ENCODE measurements at regions not wholly inside any gene's neighbourhood (a gene's known extent, or its start where the extent isn't known, plus 50 kb on each side); places are given as distances from the start of the nearest gene placed in this dataset.

- Histone ChIP-seq H3K36me3 (ENCODE audit: control insufficient read depth in 4 of 4, insufficient read depth in 3 of 4, low read depth in 1 of 4, low read length in 3 of 4) (no peaks in the 10 kb centered on the region), H3K27me3 (ENCODE audit: control insufficient read depth in 4 of 4, insufficient read depth in 4 of 4, low read length in 3 of 4) (no peaks in the 10 kb centered on the region), H3K4me1 (ENCODE audit: control insufficient read depth in 4 of 4, insufficient read depth in 4 of 4, low read length in 3 of 4) (no peaks in the 10 kb centered on the region), H3K9me3 (ENCODE audit: control insufficient read depth in 4 of 4, low read length in 3 of 4) (no peaks in the 10 kb centered on the region), H3K9ac (ENCODE audit: low read depth in 1 of 2, low read length in 2 of 2) (no peak overlapping the region), H3K27ac (ENCODE audit: low read depth in 1 of 2, low read length in 2 of 2) (no peak overlapping the region), H3K4me3 (ENCODE audit: low read depth in 1 of 3, low read length in 3 of 3) (no peak overlapping the region)
- WGBS, result 63% methylated on average over 6 of the region's 6 CpGs
- no peak for DNase-seq (ENCODE audit: low spot score)
- no peak for TF ChIP-seq RAD21 (IDR thresholded peaks at IDR 0.05)
- TF ChIP-seq SP1 (IDR thresholded peaks at IDR 0.05), result no peak
- no peak for TF ChIP-seq ZBTB33 (IDR thresholded peaks at IDR 0.05)
- no peak for TF ChIP-seq JUND (IDR thresholded peaks at IDR 0.05)
- TF ChIP-seq, protein P1, sequence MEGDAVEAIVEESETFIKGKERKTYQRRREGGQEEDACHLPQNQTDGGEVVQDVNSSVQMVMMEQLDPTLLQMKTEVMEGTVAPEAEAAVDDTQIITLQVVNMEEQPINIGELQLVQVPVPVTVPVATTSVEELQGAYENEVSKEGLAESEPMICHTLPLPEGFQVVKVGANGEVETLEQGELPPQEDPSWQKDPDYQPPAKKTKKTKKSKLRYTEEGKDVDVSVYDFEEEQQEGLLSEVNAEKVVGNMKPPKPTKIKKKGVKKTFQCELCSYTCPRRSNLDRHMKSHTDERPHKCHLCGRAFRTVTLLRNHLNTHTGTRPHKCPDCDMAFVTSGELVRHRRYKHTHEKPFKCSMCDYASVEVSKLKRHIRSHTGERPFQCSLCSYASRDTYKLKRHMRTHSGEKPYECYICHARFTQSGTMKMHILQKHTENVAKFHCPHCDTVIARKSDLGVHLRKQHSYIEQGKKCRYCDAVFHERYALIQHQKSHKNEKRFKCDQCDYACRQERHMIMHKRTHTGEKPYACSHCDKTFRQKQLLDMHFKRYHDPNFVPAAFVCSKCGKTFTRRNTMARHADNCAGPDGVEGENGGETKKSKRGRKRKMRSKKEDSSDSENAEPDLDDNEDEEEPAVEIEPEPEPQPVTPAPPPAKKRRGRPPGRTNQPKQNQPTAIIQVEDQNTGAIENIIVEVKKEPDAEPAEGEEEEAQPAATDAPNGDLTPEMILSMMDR (IDR thresholded peaks at IDR 0.05; ENCODE audit: low read depth, low read length, missing input control), result no peak
- no peak for TF ChIP-seq NR2F2 (IDR thresholded peaks at IDR 0.05)
- TF ChIP-seq EGR1 (IDR thresholded peaks at IDR 0.05; ENCODE audit: low read depth in 2 of 2), result no peak
- TF ChIP-seq FOXA2 (IDR thresholded peaks at IDR 0.05), result no peak
- TF ChIP-seq TAF1 (conservative IDR thresholded peaks at IDR 0.05), result no peak
- TF ChIP-seq, protein P2, sequence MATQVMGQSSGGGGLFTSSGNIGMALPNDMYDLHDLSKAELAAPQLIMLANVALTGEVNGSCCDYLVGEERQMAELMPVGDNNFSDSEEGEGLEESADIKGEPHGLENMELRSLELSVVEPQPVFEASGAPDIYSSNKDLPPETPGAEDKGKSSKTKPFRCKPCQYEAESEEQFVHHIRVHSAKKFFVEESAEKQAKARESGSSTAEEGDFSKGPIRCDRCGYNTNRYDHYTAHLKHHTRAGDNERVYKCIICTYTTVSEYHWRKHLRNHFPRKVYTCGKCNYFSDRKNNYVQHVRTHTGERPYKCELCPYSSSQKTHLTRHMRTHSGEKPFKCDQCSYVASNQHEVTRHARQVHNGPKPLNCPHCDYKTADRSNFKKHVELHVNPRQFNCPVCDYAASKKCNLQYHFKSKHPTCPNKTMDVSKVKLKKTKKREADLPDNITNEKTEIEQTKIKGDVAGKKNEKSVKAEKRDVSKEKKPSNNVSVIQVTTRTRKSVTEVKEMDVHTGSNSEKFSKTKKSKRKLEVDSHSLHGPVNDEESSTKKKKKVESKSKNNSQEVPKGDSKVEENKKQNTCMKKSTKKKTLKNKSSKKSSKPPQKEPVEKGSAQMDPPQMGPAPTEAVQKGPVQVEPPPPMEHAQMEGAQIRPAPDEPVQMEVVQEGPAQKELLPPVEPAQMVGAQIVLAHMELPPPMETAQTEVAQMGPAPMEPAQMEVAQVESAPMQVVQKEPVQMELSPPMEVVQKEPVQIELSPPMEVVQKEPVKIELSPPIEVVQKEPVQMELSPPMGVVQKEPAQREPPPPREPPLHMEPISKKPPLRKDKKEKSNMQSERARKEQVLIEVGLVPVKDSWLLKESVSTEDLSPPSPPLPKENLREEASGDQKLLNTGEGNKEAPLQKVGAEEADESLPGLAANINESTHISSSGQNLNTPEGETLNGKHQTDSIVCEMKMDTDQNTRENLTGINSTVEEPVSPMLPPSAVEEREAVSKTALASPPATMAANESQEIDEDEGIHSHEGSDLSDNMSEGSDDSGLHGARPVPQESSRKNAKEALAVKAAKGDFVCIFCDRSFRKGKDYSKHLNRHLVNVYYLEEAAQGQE (IDR thresholded peaks at IDR 0.05), result no peak
These were observed 226.4 kb downstream of the BAMBI start for GRCh38 chr10:28903736-28904135.

- Histone ChIP-seq H3K27ac (ENCODE audit: low read depth in 1 of 2, low read length in 2 of 2) (no peak overlapping the region), H3K4me3 (ENCODE audit: low read depth in 1 of 3, low read length in 3 of 3) (no peak overlapping the region), H3K9ac (ENCODE audit: low read depth in 1 of 2, low read length in 2 of 2) (no peak overlapping the region), H3K36me3 (ENCODE audit: control insufficient read depth in 4 of 4, insufficient read depth in 3 of 4, low read depth in 1 of 4, low read length in 3 of 4) (no peaks in the 10 kb centered on the region), H3K4me1 (ENCODE audit: control insufficient read depth in 4 of 4, insufficient read depth in 4 of 4, low read length in 3 of 4) (no peaks in the 10 kb centered on the region), H3K27me3 (ENCODE audit: control insufficient read depth in 4 of 4, insufficient read depth in 4 of 4, low read length in 3 of 4) (no peaks in the 10 kb centered on the region), H3K9me3 (ENCODE audit: control insufficient read depth in 4 of 4, low read length in 3 of 4) (no peaks in the 10 kb centered on the region)
- TF ChIP-seq RXRA (IDR thresholded peaks at IDR 0.05) (no peak), EGR1 (IDR thresholded peaks at IDR 0.05; ENCODE audit: low read depth in 2 of 2) (no peak), JUND (IDR thresholded peaks at IDR 0.05) (no peak), FOXA2 (IDR thresholded peaks at IDR 0.05) (no peak), SP1 (IDR thresholded peaks at IDR 0.05) (no peak), RAD21 (IDR thresholded peaks at IDR 0.05) (no peak), ZBTB33 (IDR thresholded peaks at IDR 0.05) (no peak), TAF1 (conservative IDR thresholded peaks at IDR 0.05) (no peak), YY1 (IDR thresholded peaks at IDR 0.05) (no peak), HNF4A (conservative IDR thresholded peaks at IDR 0.05) (no peak)
- TF ChIP-seq, protein P2 (IDR thresholded peaks at IDR 0.05), result no peak
- TF ChIP-seq, protein P3, sequence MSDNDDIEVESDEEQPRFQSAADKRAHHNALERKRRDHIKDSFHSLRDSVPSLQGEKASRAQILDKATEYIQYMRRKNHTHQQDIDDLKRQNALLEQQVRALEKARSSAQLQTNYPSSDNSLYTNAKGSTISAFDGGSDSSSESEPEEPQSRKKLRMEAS (IDR thresholded peaks at IDR 0.05), result no peak
- WGBS, result 89% methylated on average over 5 of the region's 5 CpGs
- DNase-seq (ENCODE audit: low spot score), result no peak
These were observed 228.1 kb downstream of the BAMBI start for GRCh38 chr10:28905371-28905770.
